ENCODE measurements at regions not wholly inside any gene's neighbourhood (a gene's known extent, or its start where the extent isn't known, plus 50 kb on each side); places are given as distances from the start of the nearest gene placed in this dataset.
A peak's percentile ranks its signal among the peaks of the same experiment; 100 is the strongest.

DNA sequence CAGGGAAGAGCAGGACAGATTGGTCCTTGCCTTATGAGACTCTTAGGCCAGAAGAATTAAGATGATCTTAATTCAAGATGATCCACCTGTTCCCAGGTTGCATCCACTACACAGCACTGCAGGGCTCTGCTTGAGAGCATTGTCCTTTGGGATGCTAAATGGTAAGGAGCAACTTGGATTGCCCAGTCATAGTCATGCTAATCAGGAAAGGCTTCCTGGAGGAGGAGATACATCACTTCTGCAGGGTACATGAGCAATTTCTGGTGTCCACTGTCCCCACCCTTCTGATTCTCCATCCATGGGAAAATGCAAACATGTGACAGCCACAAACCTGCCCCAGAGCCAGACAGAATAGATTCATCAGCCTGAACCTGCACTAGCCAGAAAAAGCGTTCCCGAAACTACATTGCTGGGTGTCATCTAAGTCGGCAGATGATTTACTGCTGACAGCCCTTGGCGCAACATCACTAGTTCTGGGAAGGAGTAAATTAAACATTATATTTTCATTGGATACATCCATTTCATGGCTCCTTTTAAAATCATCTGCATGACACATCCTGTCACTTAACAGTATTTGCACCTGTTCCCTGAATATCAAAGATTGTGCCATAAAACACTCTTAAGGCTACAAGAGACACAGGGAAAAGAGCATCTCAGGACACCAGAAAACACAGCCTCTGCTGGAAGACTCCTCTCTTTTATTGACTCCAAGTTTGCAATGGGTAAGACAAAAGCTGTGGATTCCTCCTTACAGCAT, 282.2 kb downstream of the MAF start (continued):
- TF ChIP-seq, protein P1, sequence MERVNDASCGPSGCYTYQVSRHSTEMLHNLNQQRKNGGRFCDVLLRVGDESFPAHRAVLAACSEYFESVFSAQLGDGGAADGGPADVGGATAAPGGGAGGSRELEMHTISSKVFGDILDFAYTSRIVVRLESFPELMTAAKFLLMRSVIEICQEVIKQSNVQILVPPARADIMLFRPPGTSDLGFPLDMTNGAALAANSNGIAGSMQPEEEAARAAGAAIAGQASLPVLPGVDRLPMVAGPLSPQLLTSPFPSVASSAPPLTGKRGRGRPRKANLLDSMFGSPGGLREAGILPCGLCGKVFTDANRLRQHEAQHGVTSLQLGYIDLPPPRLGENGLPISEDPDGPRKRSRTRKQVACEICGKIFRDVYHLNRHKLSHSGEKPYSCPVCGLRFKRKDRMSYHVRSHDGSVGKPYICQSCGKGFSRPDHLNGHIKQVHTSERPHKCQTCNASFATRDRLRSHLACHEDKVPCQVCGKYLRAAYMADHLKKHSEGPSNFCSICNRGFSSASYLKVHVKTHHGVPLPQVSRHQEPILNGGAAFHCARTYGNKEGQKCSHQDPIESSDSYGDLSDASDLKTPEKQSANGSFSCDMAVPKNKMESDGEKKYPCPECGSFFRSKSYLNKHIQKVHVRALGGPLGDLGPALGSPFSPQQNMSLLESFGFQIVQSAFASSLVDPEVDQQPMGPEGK (CRISPR knock-in tag; IDR thresholded peaks at IDR 0.05; ENCODE audit: borderline replicate concordance): no peak
- TF ChIP-seq ZNF511 (CRISPR knock-in tag; IDR thresholded peaks at IDR 0.05): no peak
- TF ChIP-seq, protein P2, sequence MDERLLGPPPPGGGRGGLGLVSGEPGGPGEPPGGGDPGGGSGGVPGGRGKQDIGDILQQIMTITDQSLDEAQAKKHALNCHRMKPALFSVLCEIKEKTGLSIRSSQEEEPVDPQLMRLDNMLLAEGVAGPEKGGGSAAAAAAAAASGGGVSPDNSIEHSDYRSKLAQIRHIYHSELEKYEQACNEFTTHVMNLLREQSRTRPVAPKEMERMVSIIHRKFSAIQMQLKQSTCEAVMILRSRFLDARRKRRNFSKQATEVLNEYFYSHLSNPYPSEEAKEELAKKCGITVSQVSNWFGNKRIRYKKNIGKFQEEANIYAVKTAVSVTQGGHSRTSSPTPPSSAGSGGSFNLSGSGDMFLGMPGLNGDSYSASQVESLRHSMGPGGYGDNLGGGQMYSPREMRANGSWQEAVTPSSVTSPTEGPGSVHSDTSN (CRISPR knock-in tag; IDR thresholded peaks at IDR 0.05; ENCODE audit: low read depth): no peak
- TF ChIP-seq, protein P2 (tag; conservative IDR thresholded peaks at IDR 0.05; ENCODE audit: low read depth): peak; percentile 52; the same call in 1 of the 2 replicates
- TF ChIP-seq E2F1 (CRISPR knock-in tag; IDR thresholded peaks at IDR 0.05): no peak
